Fibroblast of the aortic adventitia (primary cell): ENCODE measurements at regions not wholly inside any gene's neighbourhood (a gene's known extent, or its start where the extent isn't known, plus 50 kb on each side); places are given as distances from the start of the nearest gene placed in this dataset.

Source experiments
- DNase-seq: peaks from one replicate; pipeline ENCODE4 v3.0.0-alpha.2; 2010; ENCODE audit warnings: low read depth
- H3K4me3 ChIP-seq: 2 replicates; pipeline ENCODE4 v1.5.1; 2011; ENCODE audit warnings: low read depth, mild to moderate bottlenecking, control low read depth, low read length, moderate library complexity
- CTCF ChIP-seq: IDR thresholded peaks from 2 replicates; pipeline ENCODE4 v1.5.1; 2011; ENCODE audit warnings: mild to moderate bottlenecking, low read length, control low read depth, inconsistent platforms; ENCODE audit not compliant: insufficient read depth

DNA sequence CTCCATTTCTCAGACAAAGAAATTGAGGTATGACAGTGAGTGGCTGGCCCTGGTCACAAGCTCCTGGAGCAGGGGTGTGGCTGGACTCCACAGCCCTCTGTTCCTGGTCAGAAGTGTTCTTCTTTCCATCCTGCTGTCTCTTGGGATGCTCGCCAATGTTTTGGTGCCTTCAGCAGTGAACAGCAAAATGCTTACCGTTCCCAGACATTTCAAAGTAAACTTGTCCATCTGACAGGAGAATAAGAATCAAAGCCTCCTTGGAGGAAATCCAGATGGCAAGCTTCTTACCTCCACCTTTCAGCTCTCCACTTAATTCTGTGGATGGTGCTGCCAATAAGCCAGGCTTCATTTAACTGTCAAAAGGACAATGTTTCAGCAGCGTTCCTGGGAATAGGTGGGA, 954.1 kb downstream of the UQCRFS1 start:
- H3K4me3 ChIP-seq, result no peak overlapping the region
- no peak for TF ChIP-seq CTCF
- DNase-seq, result no peak

- H3K4me3 ChIP-seq, result no peak overlapping the region
- no peak for DNase-seq
- TF ChIP-seq CTCF, result no peak
These were observed 955.6 kb downstream of the UQCRFS1 start for GRCh38 chr19:28257396-28257795.

GRCh38 chr19:28247243-28247642, 965.7 kb downstream of the UQCRFS1 start:
- H3K4me3 ChIP-seq, result no peak overlapping the region
- no peak for TF ChIP-seq CTCF
- DNase-seq, result no peak

- H3K4me3 ChIP-seq, result no peak overlapping the region
- DNase-seq, result no peak
- TF ChIP-seq CTCF, result no peak
These were observed 967.0 kb downstream of the UQCRFS1 start for GRCh38 chr19:28245937-28246336.

DNA sequence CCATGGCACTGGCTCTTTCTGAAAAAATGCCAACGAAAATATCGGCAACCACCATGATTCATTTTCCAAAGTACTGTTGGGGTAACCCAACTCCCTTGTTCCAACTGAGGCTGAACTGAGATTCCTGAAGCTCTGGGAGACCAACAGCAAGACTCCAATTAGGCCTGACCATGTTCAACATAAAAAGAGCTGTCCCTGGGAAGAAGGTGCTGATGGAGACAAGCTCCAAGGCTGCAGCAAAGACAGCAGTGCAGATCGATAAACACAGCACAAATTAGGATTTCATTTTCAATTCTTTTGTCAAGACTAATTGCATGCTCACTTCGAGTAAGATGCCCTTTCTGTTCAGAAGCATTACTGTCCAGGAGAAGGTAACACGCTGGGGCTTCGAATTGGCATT, 968.0 kb downstream of the UQCRFS1 start:
- H3K4me3 ChIP-seq, result no peak overlapping the region
- no peak for DNase-seq
- no peak for TF ChIP-seq CTCF

GRCh38 chr19:28242317-28242927, 970.5 kb downstream of the UQCRFS1 start:
- no peak overlapping the region for H3K4me3 ChIP-seq
- peak; percentile 59 for DNase-seq
- TF ChIP-seq CTCF, result peak; percentile 74

DNA sequence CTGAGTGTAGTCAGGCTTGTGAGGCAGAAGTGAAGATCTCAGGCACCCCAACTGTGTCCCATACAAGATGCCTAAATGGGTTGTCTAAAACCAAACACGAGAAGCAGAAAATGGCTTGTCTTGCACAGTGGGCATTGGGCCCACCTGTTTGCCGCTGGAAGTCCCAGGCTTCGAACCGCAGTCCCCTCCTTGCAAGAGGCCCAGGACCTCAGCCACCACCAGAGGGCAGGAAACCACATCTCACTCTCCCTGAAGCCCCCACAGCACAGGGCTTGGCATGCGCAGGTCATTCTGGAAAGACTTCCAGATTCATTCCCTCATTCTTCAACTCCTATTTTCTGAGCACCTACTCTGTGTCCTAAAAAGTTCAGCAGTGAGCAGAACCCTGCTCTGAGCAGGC, 973.7 kb downstream of the UQCRFS1 start:
- TF ChIP-seq CTCF, result peak; percentile 23
- peak; percentile 3 for DNase-seq
- no peak overlapping the region for H3K4me3 ChIP-seq
